Mesothelial cell of epicardium (in vitro differentiated cells): ENCODE measurements at regions not wholly inside any gene's neighbourhood (a gene's known extent, or its start where the extent isn't known, plus 50 kb on each side); places are given as distances from the start of the nearest gene placed in this dataset.

Source experiments
- DNase-seq, 2 experiments: peaks; one replicate each; pipeline ENCODE4 v3.0.0; 2021; ENCODE audit warnings: low spot score in 2 of 2; ENCODE audit not compliant: unreplicated experiment in 2 of 2
- H3K27ac Mint-ChIP-seq: 2 replicates; pipeline ENCODE4 v1.8.0; 2021; ENCODE audit warnings: mixed read lengths
- H3K27me3 Mint-ChIP-seq: 2 replicates; pipeline ENCODE4 v1.8.0; 2021; ENCODE audit warnings: low read depth, mixed read lengths
- H3K36me3 Mint-ChIP-seq: 2 replicates; pipeline ENCODE4 v1.8.0; 2021; ENCODE audit warnings: mixed read lengths
- H3K4me1 Mint-ChIP-seq: 2 replicates; pipeline ENCODE4 v1.8.0; 2021; ENCODE audit warnings: mixed read lengths
- H3K4me3 Mint-ChIP-seq: 2 replicates; pipeline ENCODE4 v1.8.0; 2021; ENCODE audit warnings: mild to moderate bottlenecking, moderate library complexity, mixed read lengths
- H3K9me3 Mint-ChIP-seq: 2 replicates; pipeline ENCODE4 v1.8.0; 2021; ENCODE audit warnings: mixed read lengths
- CTCF ChIP-seq: fragments of 200-600 bp; sonication (generic); IDR thresholded peaks from one replicate; pipeline ENCODE4 v1.5.0; 2021; ENCODE audit warnings: antibody characterized with exemption; ENCODE audit not compliant: unreplicated experiment

GRCh38 chr6:110041830-110042229, 63.7 kb downstream of the GPR6 start:
- Mint-ChIP-seq H3K9me3 (no peaks in the 10 kb centered on the region), H3K36me3 (no peaks in the 10 kb centered on the region)

GRCh38 chr6:110042670-110043296, 64.7 kb downstream of the GPR6 start:
- no peak for TF ChIP-seq CTCF
- H3K9me3 Mint-ChIP-seq = no peaks in the 10 kb centered on the region
- DNase-seq = no peak
- peaks cover 16% of the 10 kb centered on the region for H3K4me1 Mint-ChIP-seq
- H3K4me3 Mint-ChIP-seq = no peak overlapping the region
- H3K36me3 Mint-ChIP-seq = no peaks in the 10 kb centered on the region
- H3K27ac Mint-ChIP-seq = no peak overlapping the region
- H3K27me3 Mint-ChIP-seq = no peaks in the 10 kb centered on the region

More at GRCh38 chr6:110041830-110042229, 63.7 kb downstream of the GPR6 start:
- Mint-ChIP-seq H3K4me1 (peaks cover 16% of the 10 kb centered on the region), H3K4me3 (no peak overlapping the region), H3K27ac (no peak overlapping the region), H3K27me3 (no peaks in the 10 kb centered on the region)
- no peak for TF ChIP-seq CTCF
- no peak for DNase-seq

- H3K36me3 Mint-ChIP-seq = no peaks in the 10 kb centered on the region
- no peak for DNase-seq
- no peaks in the 10 kb centered on the region for H3K9me3 Mint-ChIP-seq
- H3K4me1 Mint-ChIP-seq = peaks cover 16% of the 10 kb centered on the region
- no peak overlapping the region for H3K27ac Mint-ChIP-seq
- TF ChIP-seq CTCF = no peak
- H3K4me3 Mint-ChIP-seq = no peak overlapping the region
- no peaks in the 10 kb centered on the region for H3K27me3 Mint-ChIP-seq
Observed at GRCh38 chr6:110043366-110043994, 65.4 kb downstream of the GPR6 start.

DNA sequence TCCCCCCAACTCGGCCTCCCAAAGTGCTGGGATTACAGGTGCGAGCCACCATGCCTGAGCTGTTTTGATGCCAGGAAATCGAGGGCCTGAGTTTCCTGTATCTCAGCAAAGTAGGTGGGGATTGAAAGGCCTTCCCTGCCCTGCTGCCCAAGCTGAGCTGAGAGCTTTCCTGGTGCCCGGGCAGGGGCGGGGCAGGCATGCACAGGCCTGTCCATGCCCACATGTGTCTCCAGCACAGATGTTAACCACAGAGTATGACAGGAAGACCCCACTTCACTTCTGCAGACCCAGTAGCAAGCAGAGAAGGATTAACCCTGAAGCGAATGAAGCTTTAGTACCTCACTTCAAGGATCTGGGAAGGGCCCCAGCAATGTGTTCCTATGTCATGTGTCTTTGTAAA, 66.0 kb downstream of the GPR6 start:
- no peak for DNase-seq
- no peaks in the 10 kb centered on the region for H3K36me3 Mint-ChIP-seq
- no peaks in the 10 kb centered on the region for H3K27me3 Mint-ChIP-seq
- peaks cover 16% of the 10 kb centered on the region for H3K4me1 Mint-ChIP-seq
- TF ChIP-seq CTCF = no peak
- no peak overlapping the region for H3K27ac Mint-ChIP-seq
- H3K9me3 Mint-ChIP-seq = no peaks in the 10 kb centered on the region
- H3K4me3 Mint-ChIP-seq = no peak overlapping the region

GRCh38 chr6:110044622-110045021, 66.5 kb downstream of the GPR6 start:
- Mint-ChIP-seq H3K36me3 (no peaks in the 10 kb centered on the region), H3K27ac (no peak overlapping the region), H3K9me3 (no peaks in the 10 kb centered on the region), H3K4me1 (peaks cover 12% of the 10 kb centered on the region), H3K27me3 (no peaks in the 10 kb centered on the region), H3K4me3 (no peak overlapping the region)
- DNase-seq = no peak
- no peak for TF ChIP-seq CTCF
